ENCODE measurements at regions not wholly inside any gene's neighbourhood (a gene's known extent, or its start where the extent isn't known, plus 50 kb on each side); places are given as distances from the start of the nearest gene placed in this dataset.
"Not testable (repeated sequence)": the region's sequence is repeated elsewhere in the genome, so short reads cannot be mapped to it uniquely, and the experiment has no call there.

DNA sequence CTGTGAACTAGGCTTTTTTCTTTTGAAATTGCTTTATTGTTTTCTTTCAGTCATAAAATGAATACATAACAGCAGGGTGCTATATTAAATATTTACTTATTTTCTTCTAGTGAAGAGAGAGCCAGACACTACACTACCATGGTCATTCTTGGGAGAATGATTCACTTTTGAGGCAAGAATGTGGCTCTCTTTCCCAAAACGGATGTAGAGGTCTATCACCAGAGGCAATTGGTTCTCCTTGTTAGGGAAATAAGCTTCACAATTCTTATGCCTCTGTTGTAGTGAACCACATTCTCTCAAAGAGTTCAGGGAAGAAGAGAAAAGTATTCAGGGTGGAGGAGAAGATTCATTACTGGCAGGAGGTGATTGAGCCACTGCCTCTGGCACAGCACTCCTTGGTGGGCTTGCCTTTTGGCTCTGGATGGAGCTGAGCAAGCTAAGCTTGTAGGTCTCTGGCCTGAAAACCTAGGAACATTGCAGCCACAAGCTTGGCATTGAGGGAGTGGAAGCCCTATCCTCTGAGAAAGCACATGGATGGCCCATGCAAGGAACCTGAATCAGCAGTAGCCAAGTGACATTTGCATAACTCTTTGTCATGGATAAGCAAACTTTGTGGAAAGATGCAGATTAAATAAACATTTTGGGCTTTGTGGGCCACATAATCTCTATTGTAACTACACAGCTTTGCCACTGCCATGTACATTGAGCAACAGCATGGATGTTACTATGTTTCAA is 179.0 kb upstream of the TNC start:
- Mint-ChIP-seq H3K9me3 (no peaks in the 10 kb centered on the region), H3K4me3 (no peak overlapping the region), H3K27ac (no peak overlapping the region), H3K4me1 (no peaks in the 10 kb centered on the region), H3K27me3 (no peaks in the 10 kb centered on the region), H3K36me3 (no peaks in the 10 kb centered on the region)
- no peak for ATAC-seq

GRCh38 chr9:115300116-115300515 is 182.2 kb upstream of the TNC start:
- no peak for ATAC-seq
- Mint-ChIP-seq H3K27ac (no peak overlapping the region), H3K4me3 (no peak overlapping the region), H3K4me1 (no peaks in the 10 kb centered on the region), H3K27me3 (no peaks in the 10 kb centered on the region), H3K9me3 (no peaks in the 10 kb centered on the region), H3K36me3 (no peaks in the 10 kb centered on the region)

- H3K27me3 Mint-ChIP-seq: no peaks in the 10 kb centered on the region
- H3K4me3 Mint-ChIP-seq: no peak overlapping the region
- H3K36me3 Mint-ChIP-seq: no peaks in the 10 kb centered on the region
- no peaks in the 10 kb centered on the region for H3K4me1 Mint-ChIP-seq
- H3K9me3 Mint-ChIP-seq: no peaks in the 10 kb centered on the region
- ATAC-seq: no peak
- no peak overlapping the region for H3K27ac Mint-ChIP-seq
Measured at GRCh38 chr9:115300874-115301273, 182.9 kb upstream of the TNC start.

DNA sequence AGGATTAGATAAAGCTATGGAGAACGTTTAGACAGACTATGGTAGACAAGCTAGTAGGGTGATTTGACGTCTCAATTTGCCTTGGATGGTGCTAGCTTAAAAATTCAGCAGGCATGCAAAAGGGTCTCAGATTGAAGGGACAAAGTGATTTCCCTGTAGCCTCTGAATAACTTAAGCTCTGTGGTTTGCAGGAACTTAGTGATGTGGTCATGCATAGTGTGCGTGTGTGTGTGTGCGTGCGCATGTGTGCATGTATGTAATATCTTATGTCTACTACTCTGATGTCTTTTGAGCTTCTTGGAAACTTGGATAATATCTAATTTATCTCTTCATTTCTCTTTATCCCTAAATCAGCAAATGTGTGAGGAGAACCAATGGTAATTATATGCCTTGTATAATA is 183.6 kb upstream of the TNC start:
- Mint-ChIP-seq H3K9me3 (no peaks in the 10 kb centered on the region), H3K27ac (no peak overlapping the region), H3K4me3 (no peak overlapping the region), H3K27me3 (no peaks in the 10 kb centered on the region), H3K36me3 (no peaks in the 10 kb centered on the region), H3K4me1 (no peaks in the 10 kb centered on the region)
- ATAC-seq: no peak

- Mint-ChIP-seq H3K4me1 (no peaks in the 10 kb centered on the region), H3K36me3 (no peaks in the 10 kb centered on the region), H3K9me3 (no peaks in the 10 kb centered on the region), H3K27me3 (no peaks in the 10 kb centered on the region), H3K4me3 (no peak overlapping the region), H3K27ac (no peak overlapping the region)
- no peak for ATAC-seq
Measured at GRCh38 chr9:115305543-115305942, 187.6 kb upstream of the TNC start.

DNA sequence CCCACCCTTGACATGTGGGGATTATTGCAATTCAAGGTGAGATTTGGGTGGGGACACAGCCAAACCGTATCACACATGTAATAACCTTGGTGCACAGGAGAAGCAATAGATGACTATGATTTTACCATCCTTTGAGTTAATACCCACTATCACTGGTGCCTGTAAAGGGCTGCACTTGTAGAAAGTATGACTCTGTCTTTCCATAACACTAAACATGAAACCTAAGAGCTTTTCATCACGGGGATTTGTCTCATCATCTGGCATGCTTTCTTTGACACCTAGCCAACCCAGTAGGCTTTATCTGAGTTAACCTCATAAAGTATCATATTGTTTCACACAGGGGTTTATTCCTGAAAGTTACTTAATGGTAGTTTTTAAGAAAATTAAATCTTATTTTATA is 188.9 kb upstream of the TNC start:
- H3K27me3 Mint-ChIP-seq: no peaks in the 10 kb centered on the region
- H3K4me3 Mint-ChIP-seq: no peak overlapping the region
- H3K9me3 Mint-ChIP-seq: no peaks in the 10 kb centered on the region
- no peak for ATAC-seq
- no peak overlapping the region for H3K27ac Mint-ChIP-seq
- no peaks in the 10 kb centered on the region for H3K4me1 Mint-ChIP-seq
- H3K36me3 Mint-ChIP-seq: no peaks in the 10 kb centered on the region

GRCh38 chr9:115313545-115313944 is 195.6 kb upstream of the TNC start:
- no peak for ATAC-seq
- Mint-ChIP-seq H3K4me3 (no peak overlapping the region), H3K27ac (no peak overlapping the region), H3K9me3 (peaks cover 6% of the 10 kb centered on the region), H3K27me3 (peaks cover 10% of the 10 kb centered on the region), H3K36me3 (no peaks in the 10 kb centered on the region), H3K4me1 (no peaks in the 10 kb centered on the region)

- H3K9me3 Mint-ChIP-seq: peaks cover 4% of the 10 kb centered on the region
- no peak overlapping the region for H3K27ac Mint-ChIP-seq
- no peaks in the 10 kb centered on the region for H3K4me1 Mint-ChIP-seq
- ATAC-seq: no peak
- no peak overlapping the region for H3K4me3 Mint-ChIP-seq
- H3K36me3 Mint-ChIP-seq: no peaks in the 10 kb centered on the region
- no peaks in the 10 kb centered on the region for H3K27me3 Mint-ChIP-seq
Measured at GRCh38 chr9:115326461-115326860, 208.5 kb upstream of the TNC start.

- Mint-ChIP-seq H3K4me3 (no peak overlapping the region), H3K27ac (no peak overlapping the region), H3K4me1 (no peaks in the 10 kb centered on the region), H3K36me3 (no peaks in the 10 kb centered on the region), H3K9me3 (no peaks in the 10 kb centered on the region), H3K27me3 (no peaks in the 10 kb centered on the region)
- ATAC-seq: no peak
Measured at GRCh38 chr9:115327436-115328122, 209.6 kb upstream of the TNC start.

DNA sequence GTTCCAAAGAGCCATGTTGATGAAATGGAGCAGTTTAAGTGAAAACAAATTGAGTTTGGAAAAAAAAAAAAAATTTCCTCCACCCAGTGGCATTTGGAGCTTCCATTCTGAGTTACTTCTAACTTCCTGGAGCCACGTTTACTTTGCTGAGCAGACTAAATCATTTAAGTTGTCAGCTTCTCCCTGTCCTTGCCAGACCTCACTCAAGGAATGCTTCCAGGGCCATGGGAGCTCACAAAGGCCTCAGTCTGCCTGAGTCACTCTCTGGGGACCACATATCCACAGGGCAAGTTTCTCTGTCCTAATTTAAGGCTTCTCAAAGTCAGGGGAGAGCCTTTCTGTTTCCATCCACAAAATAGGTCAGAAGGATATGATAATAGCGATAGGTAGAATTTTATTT is 210.3 kb upstream of the TNC start:
- Mint-ChIP-seq H3K4me1 (no peaks in the 10 kb centered on the region), H3K9me3 (no peaks in the 10 kb centered on the region), H3K36me3 (no peaks in the 10 kb centered on the region), H3K27ac (no peak overlapping the region), H3K27me3 (no peaks in the 10 kb centered on the region), H3K4me3 (no peak overlapping the region)
- no peak for ATAC-seq

GRCh38 chr9:115328677-115329076 is 210.7 kb upstream of the TNC start:
- H3K4me1 Mint-ChIP-seq: no peaks in the 10 kb centered on the region
- no peak overlapping the region for H3K4me3 Mint-ChIP-seq
- no peaks in the 10 kb centered on the region for H3K9me3 Mint-ChIP-seq
- ATAC-seq: no peak
- no peaks in the 10 kb centered on the region for H3K36me3 Mint-ChIP-seq
- H3K27me3 Mint-ChIP-seq: no peaks in the 10 kb centered on the region
- no peak overlapping the region for H3K27ac Mint-ChIP-seq

DNA sequence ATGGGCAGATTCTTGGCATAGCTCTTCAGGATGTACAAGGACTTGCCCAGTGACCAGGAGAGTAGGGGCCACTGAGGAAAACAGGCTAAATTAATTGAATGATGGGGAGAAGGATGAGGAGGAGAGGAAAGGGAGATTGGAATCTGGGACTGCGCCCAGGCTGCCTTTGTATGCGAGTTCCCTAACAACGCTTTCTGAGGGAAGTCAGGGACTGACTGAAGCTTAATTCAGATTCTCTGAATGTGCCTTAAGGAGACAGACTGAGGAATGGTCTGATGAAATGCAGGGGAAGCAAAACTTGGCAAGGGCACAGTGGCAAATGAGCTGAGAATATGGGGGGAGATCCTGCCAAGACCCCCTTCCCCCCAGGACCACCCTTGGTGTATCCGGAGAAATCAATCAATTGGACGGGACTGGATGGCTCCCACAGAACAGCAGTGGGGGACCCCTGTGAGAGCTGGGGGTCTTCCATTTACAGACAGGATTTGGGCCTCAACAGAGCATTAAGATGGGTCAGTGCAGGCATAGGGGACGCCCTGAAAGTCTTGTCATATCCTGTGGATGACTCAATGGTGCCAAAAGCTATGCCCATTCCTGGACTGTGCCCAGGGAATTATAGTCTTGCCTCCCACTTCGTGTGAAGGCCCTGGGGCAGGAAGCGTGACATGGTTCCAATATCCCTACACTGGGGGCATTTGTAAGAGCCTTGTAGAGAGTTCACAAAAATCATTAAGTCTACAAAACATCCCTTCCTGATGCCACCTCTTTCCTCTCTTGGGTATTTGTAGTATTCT is 215.5 kb upstream of the TNC start:
- Mint-ChIP-seq H3K27me3 (no peaks in the 10 kb centered on the region), H3K36me3 (no peaks in the 10 kb centered on the region), H3K4me3 (no peak overlapping the region), H3K9me3 (no peaks in the 10 kb centered on the region), H3K4me1 (no peaks in the 10 kb centered on the region), H3K27ac (no peak overlapping the region)
- ATAC-seq: peak; percentile 7

GRCh38 chr9:115335439-115335838 is 217.5 kb upstream of the TNC start:
- Mint-ChIP-seq H3K4me1 (no peaks in the 10 kb centered on the region), H3K27ac (no peak overlapping the region), H3K9me3 (no peaks in the 10 kb centered on the region), H3K27me3 (peaks cover 6% of the 10 kb centered on the region), H3K36me3 (no peaks in the 10 kb centered on the region), H3K4me3 (no peak overlapping the region)
- no peak for ATAC-seq

DNA sequence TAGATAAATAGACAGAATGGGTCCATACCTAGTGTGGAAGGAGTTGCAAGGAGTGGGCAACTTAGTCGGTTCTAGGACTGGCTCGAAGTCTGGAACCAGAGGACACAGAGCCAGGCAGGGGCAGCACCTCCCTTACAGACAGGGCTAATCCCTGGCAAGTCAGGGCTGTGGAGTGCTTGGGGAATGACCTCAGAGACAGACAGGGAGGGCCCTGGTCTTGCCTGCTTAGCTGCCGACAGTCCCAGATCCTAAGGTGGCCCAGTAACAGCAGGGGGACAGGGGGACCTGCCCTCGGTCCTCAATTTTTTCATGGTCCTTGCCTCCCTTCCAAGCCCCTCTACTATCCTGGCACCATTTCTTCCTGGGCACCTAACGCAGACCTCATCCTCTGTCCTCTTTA is 222.4 kb upstream of the TNC start:
- Mint-ChIP-seq H3K4me3 (no peak overlapping the region), H3K27me3 (peaks cover 9% of the 10 kb centered on the region)

DNA sequence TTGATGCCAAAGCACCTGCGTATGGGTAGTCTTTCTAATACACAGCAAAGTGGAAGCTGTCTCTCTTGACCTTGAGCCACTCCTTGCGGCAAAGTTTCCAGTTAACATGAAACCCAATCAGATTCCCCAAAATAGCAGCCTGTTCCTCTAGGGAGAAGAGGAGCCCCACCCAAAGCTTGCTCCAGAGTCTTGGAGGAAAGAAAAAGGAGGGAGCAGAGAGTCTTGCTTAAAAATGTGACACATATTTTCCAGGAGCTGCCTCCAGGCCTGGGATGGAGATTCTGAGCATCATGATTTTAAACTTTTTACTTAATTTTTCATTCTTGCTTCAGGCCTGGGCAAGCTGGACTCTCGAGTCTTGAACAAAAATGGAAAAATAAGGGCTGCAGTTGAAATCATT is 223.5 kb upstream of the TNC start:
- Mint-ChIP-seq H3K9me3 (no peaks in the 10 kb centered on the region), H3K36me3 (no peaks in the 10 kb centered on the region), H3K4me1 (no peaks in the 10 kb centered on the region)

More for the DNA sequence above, 222.4 kb upstream of the TNC start:
- H3K36me3 Mint-ChIP-seq: no peaks in the 10 kb centered on the region
- no peak for ATAC-seq
- H3K9me3 Mint-ChIP-seq: no peaks in the 10 kb centered on the region
- H3K4me1 Mint-ChIP-seq: no peaks in the 10 kb centered on the region
- H3K27ac Mint-ChIP-seq: no peak overlapping the region

DNA sequence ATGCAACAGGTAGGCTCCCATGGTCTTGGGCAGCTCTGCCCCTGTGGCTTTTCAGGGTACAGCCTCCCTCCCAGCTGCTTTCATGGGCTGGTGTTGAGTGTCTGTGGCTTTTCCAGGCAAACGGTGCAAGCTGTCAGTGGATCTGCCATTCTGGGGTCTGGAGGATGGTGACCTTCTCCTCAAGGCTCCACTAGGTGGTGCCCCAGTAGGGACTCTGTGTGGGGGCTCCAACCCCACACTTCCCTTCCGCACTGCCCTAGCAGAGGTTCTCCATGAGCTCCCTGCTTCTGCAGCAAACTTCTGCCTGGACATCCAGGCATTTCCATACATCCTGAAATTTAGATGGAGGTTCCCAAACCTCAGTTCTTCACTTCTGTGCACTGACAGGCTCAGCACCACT is 229.8 kb upstream of the TNC start:
- not testable (repeated sequence) for H3K27me3 Mint-ChIP-seq, ATAC-seq, H3K27ac Mint-ChIP-seq, H3K36me3 Mint-ChIP-seq, H3K4me3 Mint-ChIP-seq, H3K9me3 Mint-ChIP-seq, H3K4me1 Mint-ChIP-seq

More for the DNA sequence above, 223.5 kb upstream of the TNC start:
- no peak for ATAC-seq
- Mint-ChIP-seq H3K27ac (no peak overlapping the region), H3K27me3 (peaks cover 9% of the 10 kb centered on the region), H3K4me3 (no peak overlapping the region)

Measured in stimulated activated memory B cell treated with anti-CD40 and anti-IgM and Interleukin-4, amounts not matched to agents 10 μg/mL and 1 μg/mL and 100 μg/mL, for 72 hours (primary cell).